ENCODE measurements at regions not wholly inside any gene's neighbourhood (a gene's known extent, or its start where the extent isn't known, plus 50 kb on each side); places are given as distances from the start of the nearest gene placed in this dataset.
A peak's percentile ranks its signal among the peaks of the same experiment; 100 is the strongest.

DNA sequence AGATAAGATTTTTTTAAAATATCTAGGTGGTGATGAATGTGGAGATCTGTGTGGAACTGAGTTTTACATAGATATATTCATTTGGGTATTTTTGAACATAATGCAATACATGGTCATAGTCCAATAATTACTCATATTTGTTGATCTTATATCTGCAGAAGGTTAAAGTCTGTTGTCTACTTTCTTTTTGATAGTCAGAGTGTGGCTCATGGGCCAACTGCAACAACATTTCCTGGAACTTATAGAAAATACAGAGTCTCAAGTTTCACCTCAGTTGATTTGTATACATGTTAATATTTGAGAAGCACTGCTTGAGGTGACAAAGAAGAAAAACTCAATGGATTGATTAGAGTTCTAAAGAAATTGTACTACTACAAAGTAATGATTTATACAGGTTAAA, 408.4 kb downstream of the ARAP2 start:
- TF ChIP-seq ZFP30 (CRISPR knock-in tag; IDR thresholded peaks at IDR 0.05) = no peak
- no peak for ATAC-seq

DNA sequence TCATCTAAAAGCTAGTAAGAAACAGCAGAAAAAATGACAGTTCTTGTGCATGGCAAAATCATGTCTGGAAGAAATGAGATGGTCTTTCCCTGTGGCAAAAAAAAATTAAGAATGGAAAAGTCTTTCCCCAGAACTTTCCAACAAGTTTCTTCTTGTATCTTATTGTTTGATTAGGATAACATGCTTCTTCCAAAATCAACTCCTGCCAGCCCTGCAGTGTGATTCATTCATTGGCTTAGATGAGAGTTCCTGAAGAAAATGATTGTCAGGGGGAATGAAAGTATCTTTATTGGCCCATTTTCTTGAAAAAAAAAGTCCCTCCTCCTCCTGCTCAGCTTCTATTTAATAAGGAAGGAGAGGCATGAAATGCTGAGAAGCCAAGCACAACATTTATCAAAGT, 407.7 kb downstream of the ARAP2 start:
- no peak for ATAC-seq
- TF ChIP-seq BACH2 (CRISPR knock-in tag; IDR thresholded peaks at IDR 0.05; ENCODE audit: borderline replicate concordance) = no peak
- TF ChIP-seq ZFP30 (CRISPR knock-in tag; IDR thresholded peaks at IDR 0.05) = no peak
- no peak for TF ChIP-seq ZNF70 (CRISPR knock-in tag; IDR thresholded peaks at IDR 0.05)
- no peak for TF ChIP-seq CSRNP3 (CRISPR knock-in tag; IDR thresholded peaks at IDR 0.05)

GRCh38 chr4:35867057-35867456, 377.3 kb downstream of the ARAP2 start:
- 0 out of 3 replicates have a peak, but pooled peaks have one; percentile 44 for ATAC-seq
- TF ChIP-seq, protein P1, sequence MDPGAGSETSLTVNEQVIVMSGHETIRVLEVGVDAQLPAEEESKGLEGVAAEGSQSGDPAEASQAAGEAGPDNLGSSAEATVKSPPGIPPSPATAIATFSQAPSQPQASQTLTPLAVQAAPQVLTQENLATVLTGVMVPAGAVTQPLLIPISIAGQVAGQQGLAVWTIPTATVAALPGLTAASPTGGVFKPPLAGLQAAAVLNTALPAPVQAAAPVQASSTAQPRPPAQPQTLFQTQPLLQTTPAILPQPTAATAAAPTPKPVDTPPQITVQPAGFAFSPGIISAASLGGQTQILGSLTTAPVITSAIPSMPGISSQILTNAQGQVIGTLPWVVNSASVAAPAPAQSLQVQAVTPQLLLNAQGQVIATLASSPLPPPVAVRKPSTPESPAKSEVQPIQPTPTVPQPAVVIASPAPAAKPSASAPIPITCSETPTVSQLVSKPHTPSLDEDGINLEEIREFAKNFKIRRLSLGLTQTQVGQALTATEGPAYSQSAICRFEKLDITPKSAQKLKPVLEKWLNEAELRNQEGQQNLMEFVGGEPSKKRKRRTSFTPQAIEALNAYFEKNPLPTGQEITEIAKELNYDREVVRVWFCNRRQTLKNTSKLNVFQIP (CRISPR knock-in tag; IDR thresholded peaks at IDR 0.05; ENCODE audit: borderline replicate concordance, low read depth) = no peak
- TF ChIP-seq TOX (CRISPR knock-in tag; IDR thresholded peaks at IDR 0.05; ENCODE audit: borderline replicate concordance) (no peak), ZNF565 (CRISPR knock-in tag; conservative IDR thresholded peaks at IDR 0.05; ENCODE audit: low read depth) (no peak), CSDC2 (CRISPR knock-in tag; IDR thresholded peaks at IDR 0.05) (no peak), CREB5 (CRISPR knock-in tag; IDR thresholded peaks at IDR 0.05; ENCODE audit: low read depth) (no peak), ESRRG (CRISPR knock-in tag; IDR thresholded peaks at IDR 0.05) (no peak), GLIS3 (CRISPR knock-in tag; IDR thresholded peaks at IDR 0.05) (no peak)
- TF ChIP-seq, protein P2, sequence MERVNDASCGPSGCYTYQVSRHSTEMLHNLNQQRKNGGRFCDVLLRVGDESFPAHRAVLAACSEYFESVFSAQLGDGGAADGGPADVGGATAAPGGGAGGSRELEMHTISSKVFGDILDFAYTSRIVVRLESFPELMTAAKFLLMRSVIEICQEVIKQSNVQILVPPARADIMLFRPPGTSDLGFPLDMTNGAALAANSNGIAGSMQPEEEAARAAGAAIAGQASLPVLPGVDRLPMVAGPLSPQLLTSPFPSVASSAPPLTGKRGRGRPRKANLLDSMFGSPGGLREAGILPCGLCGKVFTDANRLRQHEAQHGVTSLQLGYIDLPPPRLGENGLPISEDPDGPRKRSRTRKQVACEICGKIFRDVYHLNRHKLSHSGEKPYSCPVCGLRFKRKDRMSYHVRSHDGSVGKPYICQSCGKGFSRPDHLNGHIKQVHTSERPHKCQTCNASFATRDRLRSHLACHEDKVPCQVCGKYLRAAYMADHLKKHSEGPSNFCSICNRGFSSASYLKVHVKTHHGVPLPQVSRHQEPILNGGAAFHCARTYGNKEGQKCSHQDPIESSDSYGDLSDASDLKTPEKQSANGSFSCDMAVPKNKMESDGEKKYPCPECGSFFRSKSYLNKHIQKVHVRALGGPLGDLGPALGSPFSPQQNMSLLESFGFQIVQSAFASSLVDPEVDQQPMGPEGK (CRISPR knock-in tag; IDR thresholded peaks at IDR 0.05; ENCODE audit: borderline replicate concordance) = no peak
- TF ChIP-seq, protein P3, sequence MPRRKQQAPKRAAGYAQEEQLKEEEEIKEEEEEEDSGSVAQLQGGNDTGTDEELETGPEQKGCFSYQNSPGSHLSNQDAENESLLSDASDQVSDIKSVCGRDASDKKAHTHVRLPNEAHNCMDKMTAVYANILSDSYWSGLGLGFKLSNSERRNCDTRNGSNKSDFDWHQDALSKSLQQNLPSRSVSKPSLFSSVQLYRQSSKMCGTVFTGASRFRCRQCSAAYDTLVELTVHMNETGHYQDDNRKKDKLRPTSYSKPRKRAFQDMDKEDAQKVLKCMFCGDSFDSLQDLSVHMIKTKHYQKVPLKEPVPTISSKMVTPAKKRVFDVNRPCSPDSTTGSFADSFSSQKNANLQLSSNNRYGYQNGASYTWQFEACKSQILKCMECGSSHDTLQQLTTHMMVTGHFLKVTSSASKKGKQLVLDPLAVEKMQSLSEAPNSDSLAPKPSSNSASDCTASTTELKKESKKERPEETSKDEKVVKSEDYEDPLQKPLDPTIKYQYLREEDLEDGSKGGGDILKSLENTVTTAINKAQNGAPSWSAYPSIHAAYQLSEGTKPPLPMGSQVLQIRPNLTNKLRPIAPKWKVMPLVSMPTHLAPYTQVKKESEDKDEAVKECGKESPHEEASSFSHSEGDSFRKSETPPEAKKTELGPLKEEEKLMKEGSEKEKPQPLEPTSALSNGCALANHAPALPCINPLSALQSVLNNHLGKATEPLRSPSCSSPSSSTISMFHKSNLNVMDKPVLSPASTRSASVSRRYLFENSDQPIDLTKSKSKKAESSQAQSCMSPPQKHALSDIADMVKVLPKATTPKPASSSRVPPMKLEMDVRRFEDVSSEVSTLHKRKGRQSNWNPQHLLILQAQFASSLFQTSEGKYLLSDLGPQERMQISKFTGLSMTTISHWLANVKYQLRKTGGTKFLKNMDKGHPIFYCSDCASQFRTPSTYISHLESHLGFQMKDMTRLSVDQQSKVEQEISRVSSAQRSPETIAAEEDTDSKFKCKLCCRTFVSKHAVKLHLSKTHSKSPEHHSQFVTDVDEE (CRISPR knock-in tag; IDR thresholded peaks at IDR 0.05) = no peak

GRCh38 chr4:35872273-35872672, 372.0 kb downstream of the ARAP2 start:
- TF ChIP-seq OSR1 (CRISPR knock-in tag; IDR thresholded peaks at IDR 0.05) (no peak), ZNF8 (CRISPR knock-in tag; IDR thresholded peaks at IDR 0.05) (no peak), TOX (CRISPR knock-in tag; IDR thresholded peaks at IDR 0.05; ENCODE audit: borderline replicate concordance) (no peak), TCF4 (CRISPR knock-in tag; IDR thresholded peaks at IDR 0.05; ENCODE audit: borderline replicate concordance) (no peak), ZNF565 (CRISPR knock-in tag; conservative IDR thresholded peaks at IDR 0.05; ENCODE audit: low read depth) (no peak), ZC3H10 (CRISPR knock-in tag; IDR thresholded peaks at IDR 0.05) (no peak), ZFP3 (CRISPR knock-in tag; IDR thresholded peaks at IDR 0.05) (no peak)
- TF ChIP-seq, protein P1 (CRISPR knock-in tag; IDR thresholded peaks at IDR 0.05; ENCODE audit: borderline replicate concordance, low read depth) = no peak

More at GRCh38 chr4:35872273-35872672, 372.0 kb downstream of the ARAP2 start:
- no peak for ATAC-seq

Measured in SK-N-SH treated with all-trans-retinoic acid at 6 μM for 48 hours (cell line).